ENCODE measurements at regions not wholly inside any gene's neighbourhood (a gene's known extent, or its start where the extent isn't known, plus 50 kb on each side); places are given as distances from the start of the nearest gene placed in this dataset.

DNA sequence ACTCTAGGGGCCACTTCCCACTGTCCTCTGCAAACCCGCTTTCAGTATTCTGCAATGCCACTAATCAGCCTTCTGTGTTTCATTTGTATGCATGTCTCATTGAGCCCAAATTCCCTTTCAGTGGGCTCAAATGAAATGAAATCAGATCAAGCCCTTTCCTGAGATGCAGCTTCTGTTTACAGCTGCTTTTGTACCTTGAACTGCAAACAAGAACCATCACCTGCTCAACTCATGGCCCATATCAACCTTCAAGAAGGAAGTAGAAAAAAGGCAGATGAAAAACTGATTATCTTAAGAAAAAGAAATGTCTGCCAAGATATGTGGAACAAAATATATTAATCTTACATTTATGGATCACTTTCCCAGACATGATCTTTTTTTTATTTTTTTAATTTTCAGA lies 141.1 kb upstream of the ARHGAP42 start:
- no peak for TF ChIP-seq POLR2A (IDR thresholded peaks at IDR 0.05)
- TF ChIP-seq, protein P1, sequence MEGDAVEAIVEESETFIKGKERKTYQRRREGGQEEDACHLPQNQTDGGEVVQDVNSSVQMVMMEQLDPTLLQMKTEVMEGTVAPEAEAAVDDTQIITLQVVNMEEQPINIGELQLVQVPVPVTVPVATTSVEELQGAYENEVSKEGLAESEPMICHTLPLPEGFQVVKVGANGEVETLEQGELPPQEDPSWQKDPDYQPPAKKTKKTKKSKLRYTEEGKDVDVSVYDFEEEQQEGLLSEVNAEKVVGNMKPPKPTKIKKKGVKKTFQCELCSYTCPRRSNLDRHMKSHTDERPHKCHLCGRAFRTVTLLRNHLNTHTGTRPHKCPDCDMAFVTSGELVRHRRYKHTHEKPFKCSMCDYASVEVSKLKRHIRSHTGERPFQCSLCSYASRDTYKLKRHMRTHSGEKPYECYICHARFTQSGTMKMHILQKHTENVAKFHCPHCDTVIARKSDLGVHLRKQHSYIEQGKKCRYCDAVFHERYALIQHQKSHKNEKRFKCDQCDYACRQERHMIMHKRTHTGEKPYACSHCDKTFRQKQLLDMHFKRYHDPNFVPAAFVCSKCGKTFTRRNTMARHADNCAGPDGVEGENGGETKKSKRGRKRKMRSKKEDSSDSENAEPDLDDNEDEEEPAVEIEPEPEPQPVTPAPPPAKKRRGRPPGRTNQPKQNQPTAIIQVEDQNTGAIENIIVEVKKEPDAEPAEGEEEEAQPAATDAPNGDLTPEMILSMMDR (IDR thresholded peaks at IDR 0.05), result no peak
